ENCODE measurements at regions not wholly inside any gene's neighbourhood (a gene's known extent, or its start where the extent isn't known, plus 50 kb on each side); places are given as distances from the start of the nearest gene placed in this dataset.

DNA sequence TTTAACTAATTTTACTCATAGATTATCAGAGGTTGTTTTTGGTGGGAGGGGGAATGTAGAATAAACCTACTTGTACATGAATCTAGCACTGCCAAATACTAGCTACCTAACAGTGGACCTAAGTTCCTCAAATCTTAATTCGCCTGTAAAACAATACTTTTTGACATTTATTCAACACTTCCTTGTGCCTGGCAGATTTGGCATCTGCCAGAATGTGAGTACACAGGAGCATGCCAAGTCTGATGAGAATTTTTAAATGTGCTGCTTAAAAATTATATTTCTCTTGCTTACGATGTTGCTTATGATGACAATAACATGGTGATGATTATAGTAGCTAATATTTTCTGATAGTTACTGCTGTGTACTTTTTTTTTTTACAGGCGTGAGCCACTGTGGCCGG lies 240.2 kb upstream of the STARD13 start:
- Mint-ChIP-seq H3K4me3 (ENCODE audit: low read depth, unreplicated experiment) (no peak overlapping the region), H3K36me3 (ENCODE audit: insufficient read depth, unreplicated experiment) (no peaks in the 10 kb centered on the region), H3K27ac (ENCODE audit: unreplicated experiment) (no peak overlapping the region), H3K27me3 (ENCODE audit: unreplicated experiment) (no peaks in the 10 kb centered on the region), H3K9me3 (ENCODE audit: low read depth, unreplicated experiment) (no peaks in the 10 kb centered on the region), H3K4me1 (ENCODE audit: low read depth, unreplicated experiment) (no peaks in the 10 kb centered on the region)
- TF ChIP-seq, protein P1, sequence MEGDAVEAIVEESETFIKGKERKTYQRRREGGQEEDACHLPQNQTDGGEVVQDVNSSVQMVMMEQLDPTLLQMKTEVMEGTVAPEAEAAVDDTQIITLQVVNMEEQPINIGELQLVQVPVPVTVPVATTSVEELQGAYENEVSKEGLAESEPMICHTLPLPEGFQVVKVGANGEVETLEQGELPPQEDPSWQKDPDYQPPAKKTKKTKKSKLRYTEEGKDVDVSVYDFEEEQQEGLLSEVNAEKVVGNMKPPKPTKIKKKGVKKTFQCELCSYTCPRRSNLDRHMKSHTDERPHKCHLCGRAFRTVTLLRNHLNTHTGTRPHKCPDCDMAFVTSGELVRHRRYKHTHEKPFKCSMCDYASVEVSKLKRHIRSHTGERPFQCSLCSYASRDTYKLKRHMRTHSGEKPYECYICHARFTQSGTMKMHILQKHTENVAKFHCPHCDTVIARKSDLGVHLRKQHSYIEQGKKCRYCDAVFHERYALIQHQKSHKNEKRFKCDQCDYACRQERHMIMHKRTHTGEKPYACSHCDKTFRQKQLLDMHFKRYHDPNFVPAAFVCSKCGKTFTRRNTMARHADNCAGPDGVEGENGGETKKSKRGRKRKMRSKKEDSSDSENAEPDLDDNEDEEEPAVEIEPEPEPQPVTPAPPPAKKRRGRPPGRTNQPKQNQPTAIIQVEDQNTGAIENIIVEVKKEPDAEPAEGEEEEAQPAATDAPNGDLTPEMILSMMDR (IDR thresholded peaks at IDR 0.05; ENCODE audit: unreplicated experiment), result no peak
- intact Hi-C loops (cut with micrococcal nuclease; ENCODE audit: unreplicated experiment), result no loop called here
- CTCF ChIA-PET, result interaction anchor here (0.6 kb wide), 1 partner anchor 225 kb away, joined by 3 read pairs; no protein-coding TSS in a partner anchor
- DNase-seq, result no peak
- no TSS peak for BruUV-seq (replicated peaks)

GRCh38 chr13:33526718-33527117 lies 241.2 kb upstream of the STARD13 start:
- Mint-ChIP-seq H3K4me3 (ENCODE audit: low read depth, unreplicated experiment) (no peak overlapping the region), H3K4me1 (ENCODE audit: low read depth, unreplicated experiment) (no peaks in the 10 kb centered on the region), H3K27ac (ENCODE audit: unreplicated experiment) (no peak overlapping the region), H3K9me3 (ENCODE audit: low read depth, unreplicated experiment) (peaks cover 2% of the 10 kb centered on the region), H3K36me3 (ENCODE audit: insufficient read depth, unreplicated experiment) (no peaks in the 10 kb centered on the region), H3K27me3 (ENCODE audit: unreplicated experiment) (no peaks in the 10 kb centered on the region)
- CTCF ChIA-PET, result no interaction called here
- BruUV-seq (replicated peaks), result no TSS peak
- intact Hi-C loops (cut with micrococcal nuclease; ENCODE audit: unreplicated experiment), result no loop called here
- TF ChIP-seq, protein P1 (IDR thresholded peaks at IDR 0.05; ENCODE audit: unreplicated experiment), result no peak
- no peak for DNase-seq

GRCh38 chr13:33528896-33529295 lies 243.3 kb upstream of the STARD13 start:
- Mint-ChIP-seq H3K9me3 (ENCODE audit: low read depth, unreplicated experiment) (peaks cover 2% of the 10 kb centered on the region), H3K36me3 (ENCODE audit: insufficient read depth, unreplicated experiment) (no peaks in the 10 kb centered on the region), H3K4me3 (ENCODE audit: low read depth, unreplicated experiment) (no peak overlapping the region), H3K4me1 (ENCODE audit: low read depth, unreplicated experiment) (no peaks in the 10 kb centered on the region), H3K27ac (ENCODE audit: unreplicated experiment) (no peak overlapping the region), H3K27me3 (ENCODE audit: unreplicated experiment) (no peaks in the 10 kb centered on the region)
- no TSS peak for BruUV-seq (replicated peaks)
- CTCF ChIA-PET, result no interaction called here
- no peak for DNase-seq
- intact Hi-C loops (cut with micrococcal nuclease; ENCODE audit: unreplicated experiment), result no loop called here
- TF ChIP-seq, protein P1 (IDR thresholded peaks at IDR 0.05; ENCODE audit: unreplicated experiment), result no peak

- H3K36me3 Mint-ChIP-seq (ENCODE audit: insufficient read depth, unreplicated experiment), result no peaks in the 10 kb centered on the region
- H3K4me1 Mint-ChIP-seq (ENCODE audit: low read depth, unreplicated experiment), result no peaks in the 10 kb centered on the region
Observed at GRCh38 chr13:33531484-33531883, 245.9 kb upstream of the STARD13 start.

More at GRCh38 chr13:33531484-33531883, 245.9 kb upstream of the STARD13 start:
- no TSS peak for BruUV-seq (replicated peaks)
- no peaks in the 10 kb centered on the region for H3K27me3 Mint-ChIP-seq (ENCODE audit: unreplicated experiment)
- no peak overlapping the region for H3K4me3 Mint-ChIP-seq (ENCODE audit: low read depth, unreplicated experiment)
- peaks cover 2% of the 10 kb centered on the region for H3K9me3 Mint-ChIP-seq (ENCODE audit: low read depth, unreplicated experiment)
- DNase-seq, result no peak
- H3K27ac Mint-ChIP-seq (ENCODE audit: unreplicated experiment), result no peak overlapping the region
- CTCF ChIA-PET, result no interaction called here
- TF ChIP-seq, protein P1 (IDR thresholded peaks at IDR 0.05; ENCODE audit: unreplicated experiment), result no peak
- intact Hi-C loops (cut with micrococcal nuclease; ENCODE audit: unreplicated experiment), result no loop called here

Measured in Calu3 (cell line).